ENCODE measurements at regions not wholly inside any gene's neighbourhood (a gene's known extent, or its start where the extent isn't known, plus 50 kb on each side); places are given as distances from the start of the nearest gene placed in this dataset.

DNA sequence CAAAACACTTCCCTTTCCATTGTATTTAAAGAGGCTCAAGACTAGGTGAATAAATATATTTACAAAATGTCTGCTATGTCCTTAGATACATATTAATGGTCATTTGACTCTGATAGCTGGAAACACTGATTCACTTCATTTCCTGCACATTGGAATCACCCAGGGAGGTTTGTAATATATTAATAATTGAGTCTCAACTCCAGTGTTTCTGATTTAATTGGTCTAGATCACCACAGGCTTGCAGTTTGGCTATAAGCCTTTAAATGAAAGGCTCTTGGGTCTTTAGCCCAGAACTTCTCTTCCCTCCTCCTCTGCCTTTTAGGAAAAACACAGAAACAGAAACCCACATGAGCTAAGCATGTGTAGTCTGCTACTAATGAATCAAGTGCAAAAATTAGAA, 378.0 kb downstream of the TBC1D4 start:
- H3K9me3 ChIP-seq (ENCODE audit: control insufficient read depth, low read depth, low read length), result no peaks in the 10 kb centered on the region
- FAIRE-seq, result no peak
- no peak overlapping the region for H3K27ac ChIP-seq (ENCODE audit: control insufficient read depth, insufficient read depth, low read length)
- H3K9ac ChIP-seq (ENCODE audit: control insufficient read depth, extremely low read depth, insufficient read depth, low read length), result no peak overlapping the region
- H3K4me3 ChIP-seq (ENCODE audit: control insufficient read depth in 2 of 3, extremely low read depth in 1 of 3, insufficient read depth in 2 of 3, low read depth in 1 of 3, low read length in 3 of 3), result no peak overlapping the region
- H3K9me1 ChIP-seq (ENCODE audit: control insufficient read depth, extremely low read depth, insufficient read depth, low read length), result no peaks in the 10 kb centered on the region
- H3K27me3 ChIP-seq (ENCODE audit: control insufficient read depth, extremely low read depth, insufficient read depth, low read length), result no peaks in the 10 kb centered on the region
- dilution Hi-C loops (cut with MboI; ENCODE audit: extremely low pct_ligation_motif_present, low sequenced_read_pairs), result no loop called here
- H3K79me2 ChIP-seq (ENCODE audit: control insufficient read depth, insufficient read depth, low read length), result no peaks in the 10 kb centered on the region
- no peaks in the 10 kb centered on the region for H4K20me1 ChIP-seq (ENCODE audit: control insufficient read depth, extremely low read depth, insufficient read depth, low read length)
- TF ChIP-seq, protein P1, sequence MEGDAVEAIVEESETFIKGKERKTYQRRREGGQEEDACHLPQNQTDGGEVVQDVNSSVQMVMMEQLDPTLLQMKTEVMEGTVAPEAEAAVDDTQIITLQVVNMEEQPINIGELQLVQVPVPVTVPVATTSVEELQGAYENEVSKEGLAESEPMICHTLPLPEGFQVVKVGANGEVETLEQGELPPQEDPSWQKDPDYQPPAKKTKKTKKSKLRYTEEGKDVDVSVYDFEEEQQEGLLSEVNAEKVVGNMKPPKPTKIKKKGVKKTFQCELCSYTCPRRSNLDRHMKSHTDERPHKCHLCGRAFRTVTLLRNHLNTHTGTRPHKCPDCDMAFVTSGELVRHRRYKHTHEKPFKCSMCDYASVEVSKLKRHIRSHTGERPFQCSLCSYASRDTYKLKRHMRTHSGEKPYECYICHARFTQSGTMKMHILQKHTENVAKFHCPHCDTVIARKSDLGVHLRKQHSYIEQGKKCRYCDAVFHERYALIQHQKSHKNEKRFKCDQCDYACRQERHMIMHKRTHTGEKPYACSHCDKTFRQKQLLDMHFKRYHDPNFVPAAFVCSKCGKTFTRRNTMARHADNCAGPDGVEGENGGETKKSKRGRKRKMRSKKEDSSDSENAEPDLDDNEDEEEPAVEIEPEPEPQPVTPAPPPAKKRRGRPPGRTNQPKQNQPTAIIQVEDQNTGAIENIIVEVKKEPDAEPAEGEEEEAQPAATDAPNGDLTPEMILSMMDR (optimal IDR thresholded peaks at IDR 0.05 in 1 of 3, IDR thresholded peaks at IDR 0.05 in 1 of 3, conservative IDR thresholded peaks at IDR 0.05 in 1 of 3; ENCODE audit: extremely low read depth in 1 of 3, insufficient read depth in 2 of 3, low read length in 3 of 3), result no peak
- no peak for TF ChIP-seq EZH2 (IDR thresholded peaks at IDR 0.05; ENCODE audit: low read length)
- no peak overlapping the region for H3K4me2 ChIP-seq (ENCODE audit: control insufficient read depth, extremely low read depth, insufficient read depth, low read depth, low read length)
- H2AFZ ChIP-seq (ENCODE audit: control insufficient read depth, low read length), result no peak overlapping the region
- no peaks in the 10 kb centered on the region for H3K36me3 ChIP-seq (ENCODE audit: control insufficient read depth in 2 of 2, extremely low read depth in 1 of 2, insufficient read depth in 2 of 2, low read length in 2 of 2)
- DNase-seq (ENCODE audit: low read depth, low spot score), result no peak
- no peaks in the 10 kb centered on the region for H3K4me1 ChIP-seq (ENCODE audit: control insufficient read depth, extremely low read depth, insufficient read depth, low read length)

DNA sequence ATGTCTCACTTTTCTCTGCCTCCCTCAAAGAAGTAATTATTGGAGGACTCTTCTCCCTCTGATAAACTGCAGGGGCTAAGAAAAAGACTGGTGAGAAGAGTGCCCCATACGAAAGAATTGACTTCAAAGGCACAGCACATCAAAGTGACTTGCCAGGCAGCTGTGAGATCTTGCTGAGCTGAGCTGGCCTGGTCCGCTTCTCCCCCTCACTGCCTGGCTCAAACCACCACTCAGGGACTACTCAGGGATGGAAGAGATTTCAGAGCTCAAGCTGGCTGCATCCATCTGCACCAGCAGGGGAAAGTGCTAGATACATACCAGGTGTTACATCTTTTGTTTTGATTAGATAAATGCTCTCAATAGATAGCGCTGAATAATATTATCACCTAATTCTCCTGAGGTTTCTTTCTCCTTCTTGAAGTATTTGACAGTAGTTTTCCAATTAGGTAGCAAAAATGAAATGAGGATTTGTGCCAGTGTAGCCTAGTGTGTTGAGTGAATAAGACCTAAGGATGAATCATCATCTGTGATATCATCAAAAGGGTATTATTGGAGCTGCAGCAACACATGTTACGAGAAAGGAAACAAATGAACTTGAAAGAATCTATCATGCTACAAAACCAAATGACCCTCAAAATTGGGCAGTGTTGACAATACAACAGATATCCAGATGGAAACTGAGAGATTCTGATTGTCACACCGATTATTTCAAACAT, 379.8 kb downstream of the TBC1D4 start:
- H3K79me2 ChIP-seq (ENCODE audit: control insufficient read depth, insufficient read depth, low read length), result no peaks in the 10 kb centered on the region
- H3K27ac ChIP-seq (ENCODE audit: control insufficient read depth, insufficient read depth, low read length), result no peak overlapping the region
- H3K36me3 ChIP-seq (ENCODE audit: control insufficient read depth in 2 of 2, extremely low read depth in 1 of 2, insufficient read depth in 2 of 2, low read length in 2 of 2), result no peaks in the 10 kb centered on the region
- H3K4me2 ChIP-seq (ENCODE audit: control insufficient read depth, extremely low read depth, insufficient read depth, low read depth, low read length), result no peak overlapping the region
- no peak overlapping the region for H2AFZ ChIP-seq (ENCODE audit: control insufficient read depth, low read length)
- no peak overlapping the region for H3K4me3 ChIP-seq (ENCODE audit: control insufficient read depth in 2 of 3, extremely low read depth in 1 of 3, insufficient read depth in 2 of 3, low read depth in 1 of 3, low read length in 3 of 3)
- no peaks in the 10 kb centered on the region for H4K20me1 ChIP-seq (ENCODE audit: control insufficient read depth, extremely low read depth, insufficient read depth, low read length)
- H3K4me1 ChIP-seq (ENCODE audit: control insufficient read depth, extremely low read depth, insufficient read depth, low read length), result no peaks in the 10 kb centered on the region
- DNase-seq (ENCODE audit: low read depth, low spot score), result no peak
- TF ChIP-seq, protein P1 (optimal IDR thresholded peaks at IDR 0.05 in 1 of 3, IDR thresholded peaks at IDR 0.05 in 1 of 3, conservative IDR thresholded peaks at IDR 0.05 in 1 of 3; ENCODE audit: extremely low read depth in 1 of 3, insufficient read depth in 2 of 3, low read length in 3 of 3), result no peak
- TF ChIP-seq EZH2 (IDR thresholded peaks at IDR 0.05; ENCODE audit: low read length), result no peak
- dilution Hi-C loops (cut with MboI; ENCODE audit: extremely low pct_ligation_motif_present, low sequenced_read_pairs), result no loop called here
- H3K9me3 ChIP-seq (ENCODE audit: control insufficient read depth, low read depth, low read length), result no peaks in the 10 kb centered on the region
- H3K9me1 ChIP-seq (ENCODE audit: control insufficient read depth, extremely low read depth, insufficient read depth, low read length), result no peaks in the 10 kb centered on the region
- no peak for FAIRE-seq
- no peaks in the 10 kb centered on the region for H3K27me3 ChIP-seq (ENCODE audit: control insufficient read depth, extremely low read depth, insufficient read depth, low read length)
- H3K9ac ChIP-seq (ENCODE audit: control insufficient read depth, extremely low read depth, insufficient read depth, low read length), result no peak overlapping the region
